ENCODE measurements at regions not wholly inside any gene's neighbourhood (a gene's known extent, or its start where the extent isn't known, plus 50 kb on each side); places are given as distances from the start of the nearest gene placed in this dataset.

DNA sequence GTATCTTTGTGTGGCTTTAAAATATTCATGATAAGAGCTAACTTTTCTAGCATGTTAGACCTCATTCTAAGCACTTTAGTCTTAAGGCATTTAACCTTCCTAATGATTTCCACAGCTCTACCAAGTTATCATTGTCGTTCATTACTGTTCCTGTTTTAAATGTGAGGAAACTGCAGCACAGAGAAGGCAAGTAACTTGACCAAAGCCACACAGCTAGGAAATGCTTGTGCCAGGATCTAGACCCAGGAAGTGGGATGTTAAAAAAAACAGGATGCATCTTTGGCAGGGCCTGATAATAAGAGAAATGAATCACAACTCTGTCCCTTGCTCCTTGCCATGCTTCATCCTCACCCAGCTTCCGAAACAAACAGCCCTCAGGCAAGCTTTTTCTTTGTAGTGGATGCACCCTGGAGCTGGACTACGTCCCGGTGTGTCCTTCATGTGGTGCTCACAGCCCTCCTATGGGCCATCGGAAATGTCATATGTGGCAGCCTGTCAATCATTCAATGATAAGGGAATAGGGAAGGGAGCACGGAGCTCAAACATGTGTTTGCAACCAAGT is 196.9 kb upstream of the RREB1 start:
- TF ChIP-seq, protein P1, sequence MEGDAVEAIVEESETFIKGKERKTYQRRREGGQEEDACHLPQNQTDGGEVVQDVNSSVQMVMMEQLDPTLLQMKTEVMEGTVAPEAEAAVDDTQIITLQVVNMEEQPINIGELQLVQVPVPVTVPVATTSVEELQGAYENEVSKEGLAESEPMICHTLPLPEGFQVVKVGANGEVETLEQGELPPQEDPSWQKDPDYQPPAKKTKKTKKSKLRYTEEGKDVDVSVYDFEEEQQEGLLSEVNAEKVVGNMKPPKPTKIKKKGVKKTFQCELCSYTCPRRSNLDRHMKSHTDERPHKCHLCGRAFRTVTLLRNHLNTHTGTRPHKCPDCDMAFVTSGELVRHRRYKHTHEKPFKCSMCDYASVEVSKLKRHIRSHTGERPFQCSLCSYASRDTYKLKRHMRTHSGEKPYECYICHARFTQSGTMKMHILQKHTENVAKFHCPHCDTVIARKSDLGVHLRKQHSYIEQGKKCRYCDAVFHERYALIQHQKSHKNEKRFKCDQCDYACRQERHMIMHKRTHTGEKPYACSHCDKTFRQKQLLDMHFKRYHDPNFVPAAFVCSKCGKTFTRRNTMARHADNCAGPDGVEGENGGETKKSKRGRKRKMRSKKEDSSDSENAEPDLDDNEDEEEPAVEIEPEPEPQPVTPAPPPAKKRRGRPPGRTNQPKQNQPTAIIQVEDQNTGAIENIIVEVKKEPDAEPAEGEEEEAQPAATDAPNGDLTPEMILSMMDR (conservative IDR thresholded peaks at IDR 0.05; ENCODE audit: low read length) = no peak
- TF ChIP-seq EZH2phosphoT487 (IDR thresholded peaks at IDR 0.05; ENCODE audit: borderline replicate concordance, low read depth, low read length) = no peak
